ENCODE measurements at regions not wholly inside any gene's neighbourhood (a gene's known extent, or its start where the extent isn't known, plus 50 kb on each side); places are given as distances from the start of the nearest gene placed in this dataset.

- TF ChIP-seq CTCF (IDR thresholded peaks at IDR 0.05; ENCODE audit: unreplicated experiment): no peak
- Mint-ChIP-seq H3K36me3 (ENCODE audit: low read depth, unreplicated experiment) (no peaks in the 10 kb centered on the region), H3K27ac (ENCODE audit: unreplicated experiment) (no peak overlapping the region), H3K4me1 (ENCODE audit: unreplicated experiment) (no peaks in the 10 kb centered on the region), H3K27me3 (ENCODE audit: unreplicated experiment) (no peaks in the 10 kb centered on the region), H3K4me3 (ENCODE audit: unreplicated experiment) (no peak overlapping the region), H3K9me3 (ENCODE audit: unreplicated experiment) (no peaks in the 10 kb centered on the region)
- DNase-seq (ENCODE audit: low spot score): no peak
Observed at GRCh38 chr19:31875591-31875990, 469.8 kb upstream of the ZNF507 start.

- Mint-ChIP-seq H3K4me3 (ENCODE audit: unreplicated experiment) (no peak overlapping the region), H3K27ac (ENCODE audit: unreplicated experiment) (no peak overlapping the region), H3K36me3 (ENCODE audit: low read depth, unreplicated experiment) (no peaks in the 10 kb centered on the region), H3K27me3 (ENCODE audit: unreplicated experiment) (peaks cover 2% of the 10 kb centered on the region), H3K4me1 (ENCODE audit: unreplicated experiment) (no peaks in the 10 kb centered on the region), H3K9me3 (ENCODE audit: unreplicated experiment) (no peaks in the 10 kb centered on the region)
- no peak for TF ChIP-seq CTCF (IDR thresholded peaks at IDR 0.05; ENCODE audit: unreplicated experiment)
- no peak for DNase-seq (ENCODE audit: low spot score)
Observed at GRCh38 chr19:31880283-31880682, 465.1 kb upstream of the ZNF507 start.

GRCh38 chr19:31881988-31882387 lies 463.4 kb upstream of the ZNF507 start:
- Mint-ChIP-seq H3K36me3 (ENCODE audit: low read depth, unreplicated experiment) (no peaks in the 10 kb centered on the region), H3K27me3 (ENCODE audit: unreplicated experiment) (peaks cover 2% of the 10 kb centered on the region), H3K4me1 (ENCODE audit: unreplicated experiment) (no peaks in the 10 kb centered on the region), H3K27ac (ENCODE audit: unreplicated experiment) (no peak overlapping the region), H3K4me3 (ENCODE audit: unreplicated experiment) (no peak overlapping the region), H3K9me3 (ENCODE audit: unreplicated experiment) (no peaks in the 10 kb centered on the region)
- DNase-seq (ENCODE audit: low spot score): no peak
- TF ChIP-seq CTCF (IDR thresholded peaks at IDR 0.05; ENCODE audit: unreplicated experiment): no peak

- no peak for TF ChIP-seq CTCF (IDR thresholded peaks at IDR 0.05; ENCODE audit: unreplicated experiment)
- no peaks in the 10 kb centered on the region for H3K4me1 Mint-ChIP-seq (ENCODE audit: unreplicated experiment)
- H3K27me3 Mint-ChIP-seq (ENCODE audit: unreplicated experiment): peaks cover 2% of the 10 kb centered on the region
- no peak overlapping the region for H3K27ac Mint-ChIP-seq (ENCODE audit: unreplicated experiment)
- no peaks in the 10 kb centered on the region for H3K36me3 Mint-ChIP-seq (ENCODE audit: low read depth, unreplicated experiment)
- H3K4me3 Mint-ChIP-seq (ENCODE audit: unreplicated experiment): no peak overlapping the region
- DNase-seq (ENCODE audit: low spot score): no peak
- no peaks in the 10 kb centered on the region for H3K9me3 Mint-ChIP-seq (ENCODE audit: unreplicated experiment)
Observed at GRCh38 chr19:31882709-31883108, 462.7 kb upstream of the ZNF507 start.

- no peak for TF ChIP-seq CTCF (IDR thresholded peaks at IDR 0.05; ENCODE audit: unreplicated experiment)
- DNase-seq (ENCODE audit: low spot score): no peak
- Mint-ChIP-seq H3K9me3 (ENCODE audit: unreplicated experiment) (no peaks in the 10 kb centered on the region), H3K36me3 (ENCODE audit: low read depth, unreplicated experiment) (no peaks in the 10 kb centered on the region), H3K4me3 (ENCODE audit: unreplicated experiment) (no peak overlapping the region), H3K4me1 (ENCODE audit: unreplicated experiment) (no peaks in the 10 kb centered on the region), H3K27me3 (ENCODE audit: unreplicated experiment) (peaks cover 2% of the 10 kb centered on the region), H3K27ac (ENCODE audit: unreplicated experiment) (no peak overlapping the region)
Observed at GRCh38 chr19:31883296-31883990, 462.0 kb upstream of the ZNF507 start.

Measured in endothelial cell (in vitro differentiated cells).